B cell (primary cell): ENCODE measurements at regions not wholly inside any gene's neighbourhood (a gene's known extent, or its start where the extent isn't known, plus 50 kb on each side); places are given as distances from the start of the nearest gene placed in this dataset.

Experiments used
- ATAC-seq: fragments of 200-7000 bp; cut with Tn5 transposase; one replicate; pipeline ENCODE4 v1.10.0; 2021; ENCODE audit warnings: low read depth, mild to moderate bottlenecking, moderate number of reproducible peaks, moderate library complexity
- CTCF ChIA-PET: fragments of 350-600 bp; sonication (Branson Sonifier 250); formaldehyde crosslinking; loops from one replicate; lab custom pipeline; 2021; ENCODE audit warnings: antibody characterized with exemption, inconsistent platforms; lab: Charles Lee
- POLR2A ChIA-PET: fragments of 350-600 bp; sonication (Branson Sonifier 250); formaldehyde crosslinking; loops from one replicate; lab custom pipeline; 2021; ENCODE audit warnings: antibody characterized with exemption; lab: Charles Lee
- DNase-seq: peaks from one replicate; pipeline ENCODE4 v3.0.0; 2013
- H2AFZ ChIP-seq: 2 replicates; pipeline ENCODE4 v1.6.1; 2012; ENCODE audit warnings: mild to moderate bottlenecking, low read depth, low read length; ENCODE audit not compliant: insufficient read depth, poor library complexity, severe bottlenecking
- H3K27ac ChIP-seq, 2 donors: 1 replicate in 1 of 2; 2 replicates in 1 of 2; pipeline ENCODE4 v1.5.1; 2012 to 2013; ENCODE audit warnings: low read length in 2 of 2, mild to moderate bottlenecking in 2 of 2, moderate library complexity in 1 of 2
- H3K27me3 ChIP-seq, 4 experiments: fragments of 200-600 bp in 1 of 4; sonication (generic) in 1 of 4; replicated peaks in 1 of 4; 1 replicate in 2 of 4; 2 replicates in 2 of 4; pipeline versions ENCODE4 v1.6.1 to v1.7.0; 2013 to 2016; ENCODE audit warnings: low read length in 3 of 4, mild to moderate bottlenecking in 2 of 4, mixed read lengths in 1 of 4, moderate library complexity in 1 of 4; ENCODE audit not compliant: insufficient read depth in 4 of 4, control insufficient read depth in 3 of 4; ENCODE audit errors: control extremely low read depth in 1 of 4
- H3K36me3 ChIP-seq, 2 experiments: replicated peaks in 1 of 2; 1 replicate in 1 of 2; 2 replicates in 1 of 2; pipeline versions ENCODE4 v1.6.1 to v1.7.1; 2013; ENCODE audit warnings: low read length in 1 of 2; ENCODE audit not compliant: insufficient read depth in 2 of 2, control insufficient read depth in 1 of 2; ENCODE audit errors: control extremely low read depth in 1 of 2, extremely low read depth in 1 of 2
- H3K4me1 ChIP-seq, 2 donors: fragments of 200-600 bp in 1 of 2; sonication (generic) in 1 of 2; 1 replicate in 1 of 2; 2 replicates in 1 of 2; pipeline versions ENCODE4 v1.5.1 to v1.6.1; 2013 to 2017; ENCODE audit warnings: low read length in 2 of 2; ENCODE audit not compliant: control insufficient read depth in 2 of 2, insufficient read depth in 2 of 2
- H3K4me2 ChIP-seq: replicated peaks from 2 replicates; pipeline ENCODE3; 2012; ENCODE audit warnings: mild to moderate bottlenecking, low read depth, low read length; ENCODE audit not compliant: poor library complexity, severe bottlenecking
- H3K4me3 ChIP-seq, 5 experiments: fragments of 200-600 bp in 1 of 5; sonication (generic) in 1 of 5; 1 replicate in 3 of 5; 2 replicates in 2 of 5; pipeline versions ENCODE4 v1.5.1 to v1.7.0; 2011 to 2016; ENCODE audit warnings: low read length in 4 of 5, mild to moderate bottlenecking in 4 of 5, low read depth in 2 of 5, control low read depth in 1 of 5, moderate library complexity in 1 of 5; ENCODE audit not compliant: insufficient read depth in 1 of 5; ENCODE audit errors: control extremely low read depth in 1 of 5, extremely low read depth in 1 of 5
- H3K79me2 ChIP-seq: fragments of 200-600 bp; sonication (generic); one replicate; pipeline ENCODE4 v1.6.0; 2016; ENCODE audit warnings: low read length; ENCODE audit not compliant: control insufficient read depth, insufficient read depth
- H3K9ac ChIP-seq: fragments of 200-600 bp; sonication (generic); 2 replicates; pipeline ENCODE4 v1.6.1; 2017; ENCODE audit warnings: mild to moderate bottlenecking, low read length, moderate library complexity
- H3K9me3 ChIP-seq, 3 donors: one replicate each; pipeline versions ENCODE4 v1.6.1 to v1.7.1; 2013; ENCODE audit warnings: low read length in 2 of 3; ENCODE audit not compliant: control insufficient read depth in 2 of 3, insufficient read depth in 1 of 3; ENCODE audit errors: control extremely low read depth in 1 of 3
- H4K20me1 ChIP-seq: 2 replicates; pipeline ENCODE4 v1.6.0; 2012; ENCODE audit warnings: mild to moderate bottlenecking, low read length; ENCODE audit not compliant: insufficient read depth, control insufficient read depth, poor library complexity, severe bottlenecking
- H3K27ac Mint-ChIP-seq: one replicate; pipeline ENCODE4 v1.8.0; 2021; ENCODE audit warnings: mixed read lengths
- H3K27me3 Mint-ChIP-seq: one replicate; pipeline ENCODE4 v1.8.0; 2021; ENCODE audit warnings: mixed read lengths
- H3K4me1 Mint-ChIP-seq: one replicate; pipeline ENCODE4 v1.8.0; 2021; ENCODE audit warnings: mixed read lengths
- H3K4me3 Mint-ChIP-seq: one replicate; pipeline ENCODE4 v1.8.0; 2021; ENCODE audit warnings: mixed read lengths
- H3K9me3 Mint-ChIP-seq: one replicate; pipeline ENCODE4 v1.8.0; 2022; ENCODE audit warnings: mixed read lengths; ENCODE audit not compliant: insufficient read depth
- EZH2 ChIP-seq: IDR thresholded peaks from 2 replicates; pipeline ENCODE4 v1.6.1; 2012; ENCODE audit warnings: borderline replicate concordance, low read depth, mild to moderate bottlenecking, moderate library complexity, low read length; ENCODE audit not compliant: insufficient read depth, poor library complexity, severe bottlenecking
- WGBS: methylation state at CpG from one replicate; pipeline ENCODE4 v1.1.5; 2013; ENCODE audit warnings: missing lambda C conversion rate; ENCODE audit not compliant: insufficient coverage; 5-methylcytosine and 5-hydroxymethylcytosine counted together
- intact Hi-C: fragments of 100-400 bp; cut with micrococcal nuclease; formaldehyde crosslinking; loops from one replicate; pipeline ENCODE4 v1.10.0; 2022
- TF ChIP-seq, protein P1 (sequence below): fragments of 200-600 bp; IDR thresholded peaks from one replicate; pipeline ENCODE4 v1.8.0; 2022; ENCODE audit warnings: antibody characterized with exemption, mild to moderate bottlenecking

DNA sequence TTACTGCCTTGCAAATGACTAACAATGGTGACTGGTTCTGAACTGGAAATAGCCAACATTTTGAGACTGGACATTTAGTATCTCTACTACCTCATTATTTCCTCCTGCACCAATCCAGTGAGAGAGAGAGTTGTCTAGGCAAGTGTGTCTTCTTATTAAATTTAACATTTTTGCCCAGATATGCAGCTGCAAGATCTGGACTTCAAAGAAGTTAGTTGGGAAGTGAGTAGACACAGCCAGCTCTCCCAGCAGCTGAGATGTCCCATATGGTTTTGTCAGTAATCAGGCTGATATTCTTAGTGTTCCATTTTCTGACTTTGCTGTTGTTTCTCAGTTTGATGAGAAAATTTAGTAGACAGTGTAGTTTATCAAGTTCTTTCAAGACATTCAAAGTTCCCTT, 1778.8 kb upstream of the CDH6 start:
- H3K9me3 Mint-ChIP-seq, result peaks cover 5% of the 10 kb centered on the region
- ATAC-seq (no peak), DNase-seq (no peak)
- no peak overlapping the region for H3K27ac ChIP-seq
- TF ChIP-seq, protein P1, sequence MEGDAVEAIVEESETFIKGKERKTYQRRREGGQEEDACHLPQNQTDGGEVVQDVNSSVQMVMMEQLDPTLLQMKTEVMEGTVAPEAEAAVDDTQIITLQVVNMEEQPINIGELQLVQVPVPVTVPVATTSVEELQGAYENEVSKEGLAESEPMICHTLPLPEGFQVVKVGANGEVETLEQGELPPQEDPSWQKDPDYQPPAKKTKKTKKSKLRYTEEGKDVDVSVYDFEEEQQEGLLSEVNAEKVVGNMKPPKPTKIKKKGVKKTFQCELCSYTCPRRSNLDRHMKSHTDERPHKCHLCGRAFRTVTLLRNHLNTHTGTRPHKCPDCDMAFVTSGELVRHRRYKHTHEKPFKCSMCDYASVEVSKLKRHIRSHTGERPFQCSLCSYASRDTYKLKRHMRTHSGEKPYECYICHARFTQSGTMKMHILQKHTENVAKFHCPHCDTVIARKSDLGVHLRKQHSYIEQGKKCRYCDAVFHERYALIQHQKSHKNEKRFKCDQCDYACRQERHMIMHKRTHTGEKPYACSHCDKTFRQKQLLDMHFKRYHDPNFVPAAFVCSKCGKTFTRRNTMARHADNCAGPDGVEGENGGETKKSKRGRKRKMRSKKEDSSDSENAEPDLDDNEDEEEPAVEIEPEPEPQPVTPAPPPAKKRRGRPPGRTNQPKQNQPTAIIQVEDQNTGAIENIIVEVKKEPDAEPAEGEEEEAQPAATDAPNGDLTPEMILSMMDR, result no peak
- H3K4me3 ChIP-seq, result no peak overlapping the region
- H3K4me3 Mint-ChIP-seq, result no peak overlapping the region
- H3K27me3 ChIP-seq, result no peaks in the 10 kb centered on the region
- H4K20me1 ChIP-seq, result no peaks in the 10 kb centered on the region
- H2AFZ ChIP-seq, result no peak overlapping the region
- H3K9me3 ChIP-seq, result peaks cover 0 to 1% (median 0%) of the 10 kb centered on the region in 3 donors
- H3K4me1 ChIP-seq, result no peaks in the 10 kb centered on the region
- no peak overlapping the region for H3K27ac Mint-ChIP-seq
- H3K9ac ChIP-seq, result no peak overlapping the region
- ChIA-PET CTCF (no interaction called here), POLR2A (no interaction called here)
- no peaks in the 10 kb centered on the region for H3K79me2 ChIP-seq
- no peaks in the 10 kb centered on the region for H3K4me1 Mint-ChIP-seq
- no peaks in the 10 kb centered on the region for H3K27me3 Mint-ChIP-seq
- H3K4me2 ChIP-seq, result no peak overlapping the region
- intact Hi-C loops, result no loop called here
- no peaks in the 10 kb centered on the region for H3K36me3 ChIP-seq

DNA sequence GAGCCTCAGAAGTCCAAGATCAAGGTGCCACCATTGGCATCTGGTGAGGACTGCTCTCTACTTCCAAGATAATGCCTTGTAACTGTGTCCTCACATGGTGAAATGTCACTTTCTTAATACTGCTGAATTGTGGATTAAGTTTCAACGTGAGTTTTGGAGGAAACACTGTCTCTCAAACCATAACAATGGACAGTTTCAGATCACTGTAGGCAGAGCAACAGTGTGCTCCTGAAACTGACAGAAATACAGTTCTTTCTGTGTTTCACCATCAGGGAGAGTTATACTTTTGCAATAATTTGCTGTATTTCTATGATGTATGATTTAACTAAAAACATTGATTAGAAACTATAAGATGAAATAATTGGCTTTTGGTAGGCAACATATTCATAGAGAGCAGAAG, 1780.5 kb upstream of the CDH6 start:
- no peaks in the 10 kb centered on the region for H3K27me3 Mint-ChIP-seq
- intact Hi-C loops, result no loop called here
- no peak overlapping the region for H3K4me3 ChIP-seq
- ChIA-PET POLR2A (no interaction called here), CTCF (no interaction called here)
- H3K9me3 Mint-ChIP-seq, result peaks cover 5% of the 10 kb centered on the region
- no peaks in the 10 kb centered on the region for H3K4me1 Mint-ChIP-seq
- H3K9ac ChIP-seq, result no peak overlapping the region
- H3K4me3 Mint-ChIP-seq, result no peak overlapping the region
- peaks cover 0 to 1% (median 0%) of the 10 kb centered on the region in 3 donors for H3K9me3 ChIP-seq
- H4K20me1 ChIP-seq, result no peaks in the 10 kb centered on the region
- no peak for TF ChIP-seq EZH2
- TF ChIP-seq, protein P1, result no peak
- no peak overlapping the region for H2AFZ ChIP-seq
- 40% methylated on average over 1 of the region's 1 CpG for WGBS
- no peaks in the 10 kb centered on the region for H3K27me3 ChIP-seq
- H3K27ac Mint-ChIP-seq, result no peak overlapping the region
- H3K79me2 ChIP-seq, result no peaks in the 10 kb centered on the region
- DNase-seq (no peak), ATAC-seq (no peak)
- H3K4me2 ChIP-seq, result no peak overlapping the region
- H3K27ac ChIP-seq, result no peak overlapping the region
- no peaks in the 10 kb centered on the region for H3K4me1 ChIP-seq
- no peaks in the 10 kb centered on the region for H3K36me3 ChIP-seq
